ENCODE measurements at regions not wholly inside any gene's neighbourhood (a gene's known extent, or its start where the extent isn't known, plus 50 kb on each side); places are given as distances from the start of the nearest gene placed in this dataset.
"Not testable (repeated sequence)": the region's sequence is repeated elsewhere in the genome, so short reads cannot be mapped to it uniquely, and the experiment has no call there.

DNA sequence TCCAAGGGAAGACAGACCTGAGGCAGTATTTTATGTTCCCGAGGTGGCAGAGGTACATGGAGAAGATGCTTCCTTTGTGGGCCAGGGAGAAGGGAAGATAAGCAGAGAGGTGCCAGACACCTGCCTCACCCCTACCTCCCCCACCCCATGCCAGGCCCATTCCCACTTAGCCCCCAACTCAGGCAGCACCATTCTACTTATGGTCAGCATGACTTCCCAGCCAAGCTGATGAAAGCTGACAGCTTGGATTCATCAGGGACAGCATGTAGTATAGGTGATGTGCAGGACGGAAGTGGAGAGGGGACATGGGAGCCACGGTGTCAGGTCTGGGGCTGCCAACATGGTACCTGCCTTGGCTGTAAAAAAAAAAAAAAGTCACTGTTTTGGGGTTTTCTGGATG, 57.5 kb upstream of the CSPG4 start:
- H3K27ac ChIP-seq: no peak overlapping the region
- intact Hi-C loops (cut with DNase I; ENCODE audit: low total_unique reads): no loop called here
- TF ChIP-seq, protein P1, sequence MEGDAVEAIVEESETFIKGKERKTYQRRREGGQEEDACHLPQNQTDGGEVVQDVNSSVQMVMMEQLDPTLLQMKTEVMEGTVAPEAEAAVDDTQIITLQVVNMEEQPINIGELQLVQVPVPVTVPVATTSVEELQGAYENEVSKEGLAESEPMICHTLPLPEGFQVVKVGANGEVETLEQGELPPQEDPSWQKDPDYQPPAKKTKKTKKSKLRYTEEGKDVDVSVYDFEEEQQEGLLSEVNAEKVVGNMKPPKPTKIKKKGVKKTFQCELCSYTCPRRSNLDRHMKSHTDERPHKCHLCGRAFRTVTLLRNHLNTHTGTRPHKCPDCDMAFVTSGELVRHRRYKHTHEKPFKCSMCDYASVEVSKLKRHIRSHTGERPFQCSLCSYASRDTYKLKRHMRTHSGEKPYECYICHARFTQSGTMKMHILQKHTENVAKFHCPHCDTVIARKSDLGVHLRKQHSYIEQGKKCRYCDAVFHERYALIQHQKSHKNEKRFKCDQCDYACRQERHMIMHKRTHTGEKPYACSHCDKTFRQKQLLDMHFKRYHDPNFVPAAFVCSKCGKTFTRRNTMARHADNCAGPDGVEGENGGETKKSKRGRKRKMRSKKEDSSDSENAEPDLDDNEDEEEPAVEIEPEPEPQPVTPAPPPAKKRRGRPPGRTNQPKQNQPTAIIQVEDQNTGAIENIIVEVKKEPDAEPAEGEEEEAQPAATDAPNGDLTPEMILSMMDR (IDR thresholded peaks at IDR 0.05): no peak
- no peaks in the 10 kb centered on the region for H3K27me3 ChIP-seq
- H3K4me3 ChIP-seq: no peak overlapping the region
- no peaks in the 10 kb centered on the region for H3K4me1 ChIP-seq
- H3K9me3 ChIP-seq: no peaks in the 10 kb centered on the region
- no peak for DNase-seq
- H3K36me3 ChIP-seq: no peaks in the 10 kb centered on the region

DNA sequence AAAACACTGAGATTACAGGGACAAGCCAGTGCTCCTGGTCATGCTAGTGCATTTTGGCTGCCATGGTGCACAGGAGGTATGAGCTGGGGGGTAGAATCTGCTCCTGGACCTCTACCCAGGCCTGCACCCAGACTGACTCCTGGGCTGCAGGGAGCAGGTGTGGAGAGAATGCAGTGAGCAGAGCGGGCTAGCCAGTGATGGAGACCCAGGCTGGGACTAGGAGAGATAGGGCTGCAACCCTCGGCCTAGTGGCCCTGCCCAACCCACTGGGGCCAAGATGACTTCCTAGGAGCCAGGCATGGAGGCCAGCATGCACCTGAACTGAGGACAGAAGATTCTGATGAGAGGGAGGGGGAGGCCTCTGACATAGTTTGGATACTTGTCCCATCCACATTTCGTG, 55.9 kb upstream of the CSPG4 start:
- not testable (repeated sequence) for H3K4me3 ChIP-seq, H3K27ac ChIP-seq, H3K4me1 ChIP-seq, H3K27me3 ChIP-seq, H3K9me3 ChIP-seq, H3K36me3 ChIP-seq
- intact Hi-C loops (cut with DNase I; ENCODE audit: low total_unique reads): loop anchor here (10.0 kb wide), 1 partner anchor 404 kb away; the partner anchor contains the start of gene MAN2C1
- DNase-seq: peak in 1 of 2 donors; percentile 51

DNA sequence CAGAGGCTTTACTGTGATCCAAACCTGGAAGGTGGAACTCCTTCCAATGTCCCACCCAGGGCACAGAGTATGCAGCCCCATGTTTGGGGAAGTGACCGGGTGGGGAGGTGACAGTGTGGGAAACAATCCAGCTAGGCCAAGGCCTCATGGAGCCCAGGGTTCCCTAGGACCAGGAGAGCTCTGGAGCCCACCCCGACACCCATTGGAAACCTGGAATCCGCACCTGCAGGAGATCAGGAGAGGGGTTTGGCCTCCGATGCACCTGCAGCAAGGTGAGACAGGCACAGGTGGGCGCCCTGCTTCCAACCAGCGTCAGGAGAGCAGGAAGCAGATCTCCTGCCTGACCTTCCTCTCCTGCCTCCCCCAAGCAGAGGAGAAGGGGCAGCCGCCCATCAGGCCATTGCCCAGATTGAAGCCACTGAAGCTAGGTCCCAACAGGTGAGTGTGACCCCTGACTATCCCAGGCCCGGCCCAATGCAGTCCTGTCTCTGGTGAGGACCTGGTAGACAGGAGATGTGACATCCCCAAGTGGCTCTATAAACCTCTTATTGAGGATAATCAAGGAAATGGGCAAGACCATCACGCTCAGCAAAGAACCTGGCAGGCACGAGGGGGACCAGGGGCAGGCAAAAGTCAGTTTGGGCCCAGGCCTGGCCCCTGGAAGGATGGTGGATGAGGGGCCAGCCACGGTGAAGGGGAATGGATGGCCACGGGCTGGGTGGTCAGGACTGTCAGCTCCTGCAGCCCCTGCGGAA, 53.1 kb upstream of the CSPG4 start:
- peak in 1 of 2 donors; percentile 57 for DNase-seq
- not testable (repeated sequence) for H3K4me1 ChIP-seq, H3K27ac ChIP-seq, H3K27me3 ChIP-seq, H3K36me3 ChIP-seq, H3K9me3 ChIP-seq, H3K4me3 ChIP-seq
- intact Hi-C loops (cut with DNase I; ENCODE audit: low total_unique reads): loop anchor here (10.0 kb wide), 1 partner anchor 401 kb away; the partner anchor contains the start of gene MAN2C1

DNA sequence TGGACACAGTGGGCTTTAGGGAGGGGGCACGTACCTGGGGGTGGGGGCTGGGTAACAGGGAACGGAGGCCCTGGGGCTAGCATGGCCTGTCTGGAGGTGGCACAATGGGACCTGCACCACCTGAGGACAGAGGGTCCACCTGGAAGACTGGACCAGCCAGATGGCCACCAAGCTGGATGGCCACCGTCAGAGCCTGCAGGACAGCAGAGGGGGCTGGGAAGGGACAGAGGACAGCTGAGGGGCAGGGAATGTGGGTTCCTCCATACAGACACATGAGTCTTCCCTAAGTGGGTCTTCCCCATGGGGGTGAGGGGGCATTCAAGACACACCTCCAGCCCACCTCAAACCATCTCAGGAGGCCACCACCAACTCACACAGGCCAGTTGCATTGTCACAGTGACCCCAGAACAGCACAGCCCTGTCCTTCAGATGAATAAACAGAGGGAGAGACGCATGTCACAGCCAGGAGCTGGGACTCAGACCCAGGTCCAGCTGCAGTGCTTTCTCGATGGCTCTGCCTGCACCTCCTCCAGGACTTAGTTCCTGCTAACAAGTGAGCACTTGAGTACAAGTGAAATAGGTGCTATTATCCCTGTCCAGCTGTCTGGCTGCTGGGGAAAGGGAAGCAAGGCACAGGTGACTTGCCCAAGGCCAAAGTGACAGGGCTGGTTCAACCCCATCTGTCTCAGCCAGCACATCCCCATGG, 52.4 kb upstream of the CSPG4 start:
- not testable (repeated sequence) for H3K27me3 ChIP-seq, H3K4me3 ChIP-seq, H3K9me3 ChIP-seq, H3K4me1 ChIP-seq, H3K27ac ChIP-seq, H3K36me3 ChIP-seq
- DNase-seq: peak in 1 of 2 donors; percentile 46
- intact Hi-C loops (cut with DNase I; ENCODE audit: low total_unique reads): loop anchor here (10.0 kb wide), 1 partner anchor 400 kb away; the partner anchor contains the start of gene MAN2C1

DNA sequence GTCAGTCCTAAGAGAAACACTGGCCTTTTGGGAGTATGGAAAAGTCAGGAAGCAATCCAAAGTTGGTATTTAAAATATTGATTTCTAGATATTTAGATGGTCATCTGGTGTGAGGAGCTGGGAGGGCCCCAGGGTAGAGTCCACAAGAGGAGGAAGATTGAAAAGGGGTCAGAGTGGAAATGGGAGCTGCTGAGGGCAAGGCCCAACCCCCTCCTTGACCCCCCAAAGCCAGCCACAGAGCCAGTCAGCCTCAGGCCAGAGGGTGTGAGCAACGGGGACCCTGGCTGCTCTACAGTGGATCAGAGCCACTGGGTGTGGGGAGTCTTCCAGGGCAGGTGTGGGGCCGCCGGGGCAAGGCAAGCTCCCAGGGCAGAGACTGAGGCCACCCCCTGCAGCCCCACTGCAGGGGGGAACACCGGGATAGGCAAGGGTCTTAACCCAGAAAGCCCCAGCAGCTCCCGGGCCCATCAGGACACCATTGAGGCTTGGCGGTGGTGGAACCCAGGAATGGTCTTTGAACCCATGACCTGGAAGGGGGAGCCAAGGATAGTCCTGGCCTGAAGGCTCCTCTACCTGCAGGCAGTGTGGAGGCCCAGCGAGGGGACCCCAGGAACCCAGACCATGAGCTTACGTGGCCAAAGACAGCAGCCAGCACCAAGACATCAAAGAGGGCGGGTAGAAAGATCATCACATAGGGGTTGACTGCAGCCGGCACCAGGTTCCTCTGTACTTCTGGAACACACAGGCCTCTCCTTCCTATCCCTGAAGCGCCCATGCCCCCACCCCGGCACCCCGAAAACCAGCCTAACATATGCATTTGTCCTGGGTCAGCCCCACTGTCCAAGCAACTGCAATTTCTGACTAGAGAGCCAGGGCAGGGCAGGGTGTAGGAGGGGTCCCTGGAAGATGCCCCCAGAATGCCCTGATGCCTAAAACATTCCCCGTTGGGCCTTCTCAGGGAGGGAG, 51.3 kb upstream of the CSPG4 start:
- DNase-seq: peak in 1 of 2 donors; percentile 43

DNA sequence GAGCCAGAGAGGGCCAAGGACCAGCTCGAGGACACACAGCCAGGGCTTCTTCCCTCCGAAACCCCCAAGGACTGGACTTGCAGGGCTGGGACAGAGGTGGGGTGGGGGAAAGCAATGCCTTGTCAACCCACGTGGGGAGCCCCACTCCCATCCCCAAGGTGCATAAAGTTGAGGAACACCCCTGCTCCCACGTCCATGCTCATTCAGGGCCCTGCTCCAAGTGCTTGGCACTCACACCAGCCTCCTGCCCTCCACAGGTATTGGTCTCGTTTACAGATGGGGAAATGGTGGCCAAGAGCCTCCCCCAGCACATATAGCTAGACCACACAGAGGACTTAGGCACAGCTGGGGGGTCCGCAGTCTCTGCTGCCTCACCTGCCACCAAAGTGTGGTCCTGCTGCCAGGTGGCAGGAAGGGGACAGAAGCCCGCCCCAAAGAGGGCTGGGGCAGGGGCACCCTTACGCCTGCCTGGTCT, 50.5 kb upstream of the CSPG4 start:
- peak in 1 of 2 donors; percentile 59 for DNase-seq
- H3K36me3 ChIP-seq: no peaks in the 10 kb centered on the region
- H3K27ac ChIP-seq: no peak overlapping the region
- no peak overlapping the region for H3K4me3 ChIP-seq
- TF ChIP-seq, protein P1 (IDR thresholded peaks at IDR 0.05): no peak
- H3K27me3 ChIP-seq: no peaks in the 10 kb centered on the region
- no peaks in the 10 kb centered on the region for H3K9me3 ChIP-seq
- peaks cover 0 to 11% (median 7%) of the 10 kb centered on the region in 4 donors for H3K4me1 ChIP-seq
- intact Hi-C loops (cut with DNase I; ENCODE audit: low total_unique reads): loop anchor here (10.0 kb wide), 1 partner anchor 398 kb away; the partner anchor contains the start of gene MAN2C1

More for the DNA sequence above, 51.3 kb upstream of the CSPG4 start:
- H3K4me3 ChIP-seq, H3K27ac ChIP-seq, H3K4me1 ChIP-seq, H3K9me3 ChIP-seq, H3K27me3 ChIP-seq, H3K36me3 ChIP-seq: not testable (repeated sequence)
- intact Hi-C loops (cut with DNase I; ENCODE audit: low total_unique reads): loop anchor here (10.0 kb wide), 1 partner anchor 399 kb away; the partner anchor contains the start of gene MAN2C1

Data from tibial artery (tissue), 4 donors.